Mesodermal cell (in vitro differentiated cells): ENCODE measurements at regions not wholly inside any gene's neighbourhood (a gene's known extent, or its start where the extent isn't known, plus 50 kb on each side); places are given as distances from the start of the nearest gene placed in this dataset.

Source experiments
- H3K27ac ChIP-seq: 2 replicates; pipeline ENCODE4 v1.7.0; 2013; ENCODE audit warnings: mild to moderate bottlenecking, low read depth, low read length, moderate library complexity; ENCODE audit not compliant: severe bottlenecking
- H3K36me3 ChIP-seq: 2 replicates; pipeline ENCODE4 v1.7.1; 2013; ENCODE audit warnings: mild to moderate bottlenecking, low read length, moderate library complexity; ENCODE audit not compliant: control insufficient read depth, insufficient read depth
- H3K4me1 ChIP-seq: one replicate; pipeline ENCODE4 v1.7.1; 2013; ENCODE audit warnings: mild to moderate bottlenecking, low read length; ENCODE audit not compliant: insufficient read depth, control insufficient read depth, poor library complexity, severe bottlenecking
- H3K4me3 ChIP-seq: 2 replicates; pipeline ENCODE4 v1.7.0; 2013; ENCODE audit warnings: low read length, control low read depth, mild to moderate bottlenecking; ENCODE audit not compliant: insufficient read depth, poor library complexity, severe bottlenecking; ENCODE audit errors: extremely low read depth
- H3K9me3 ChIP-seq: 2 replicates; pipeline ENCODE4 v1.7.1; 2013; ENCODE audit warnings: mild to moderate bottlenecking, low read length, moderate library complexity; ENCODE audit not compliant: control insufficient read depth
- WGBS, 2 experiments: methylation state at CpG; one replicate each; pipeline ENCODE4 v1.1.5; 2013; ENCODE audit warnings: missing lambda C conversion rate in 2 of 2; ENCODE audit not compliant: insufficient coverage in 2 of 2; 5-methylcytosine and 5-hydroxymethylcytosine counted together

DNA sequence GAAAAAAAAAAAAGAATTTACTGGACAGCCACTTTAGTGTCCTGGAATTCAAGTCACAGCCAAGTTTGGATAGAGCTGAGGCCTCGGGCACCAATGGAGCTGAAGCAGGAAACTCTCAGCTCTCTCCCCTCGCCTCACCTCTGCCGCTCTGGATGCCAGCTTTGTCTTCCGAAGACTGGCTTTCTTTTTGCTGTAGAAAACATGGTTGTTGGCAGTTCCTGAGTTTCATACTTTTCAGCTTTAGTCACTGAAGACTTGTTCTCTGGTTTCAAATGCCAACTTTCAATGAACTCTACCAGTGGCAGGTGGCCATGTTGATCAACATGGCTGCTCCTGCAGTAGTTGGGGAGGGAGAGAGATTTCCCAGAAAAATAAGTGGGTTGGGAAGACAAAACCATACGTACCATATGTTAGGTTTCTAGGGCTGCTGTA lies 142.2 kb downstream of the SNX18 start:
- H3K9me3 ChIP-seq = no peaks in the 10 kb centered on the region
- no peaks in the 10 kb centered on the region for H3K36me3 ChIP-seq
- H3K4me1 ChIP-seq = no peaks in the 10 kb centered on the region
- WGBS, 2 experiments = 92 to 97% methylated on average over 4 of the region's 5 CpGs
- H3K27ac ChIP-seq = no peak overlapping the region
- no peak overlapping the region for H3K4me3 ChIP-seq

- no peak overlapping the region for H3K27ac ChIP-seq
- WGBS, 2 experiments = 39 to 67% methylated on average over 1 to 2 of the region's 3 CpGs
- no peaks in the 10 kb centered on the region for H3K4me1 ChIP-seq
- no peak overlapping the region for H3K4me3 ChIP-seq
- no peaks in the 10 kb centered on the region for H3K36me3 ChIP-seq
- no peaks in the 10 kb centered on the region for H3K9me3 ChIP-seq
Observed at GRCh38 chr5:54658010-54658409, 140.5 kb downstream of the SNX18 start.

GRCh38 chr5:54656261-54656728 lies 138.7 kb downstream of the SNX18 start:
- WGBS, 2 experiments = 82% methylated on average over 2 of the region's 2 CpGs; no CpG with 5 or more reads in 1 of the 2 experiments

DNA sequence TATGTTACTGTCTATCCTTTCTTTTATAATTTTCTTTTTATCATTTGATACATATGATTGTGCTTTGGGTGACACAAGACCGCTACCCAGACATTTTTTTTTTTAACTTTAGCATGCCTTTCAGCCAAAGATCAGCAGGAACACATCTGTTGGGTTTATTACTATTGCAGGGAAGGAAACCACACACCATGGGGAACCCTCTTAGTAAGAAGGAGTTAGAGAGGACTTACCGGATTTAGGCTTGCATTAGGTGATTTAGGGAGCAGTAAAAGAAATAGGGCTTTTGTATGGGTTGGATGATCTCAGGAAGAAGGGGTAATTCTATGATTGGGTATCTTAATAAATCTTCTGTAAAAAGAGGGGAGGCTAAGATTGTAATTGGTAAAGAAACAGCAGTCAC lies 138.2 kb downstream of the SNX18 start:
- Histone ChIP-seq H3K4me3 (no peak overlapping the region), H3K36me3 (no peaks in the 10 kb centered on the region), H3K9me3 (no peaks in the 10 kb centered on the region), H3K27ac (no peak overlapping the region), H3K4me1 (no peaks in the 10 kb centered on the region)
- 100% methylated on average over 1 of the region's 2 CpGs for WGBS, 2 experiments

More at GRCh38 chr5:54656261-54656728, 138.7 kb downstream of the SNX18 start:
- Histone ChIP-seq H3K4me1 (no peaks in the 10 kb centered on the region), H3K9me3 (no peaks in the 10 kb centered on the region), H3K27ac (no peak overlapping the region), H3K36me3 (no peaks in the 10 kb centered on the region), H3K4me3 (no peak overlapping the region)

DNA sequence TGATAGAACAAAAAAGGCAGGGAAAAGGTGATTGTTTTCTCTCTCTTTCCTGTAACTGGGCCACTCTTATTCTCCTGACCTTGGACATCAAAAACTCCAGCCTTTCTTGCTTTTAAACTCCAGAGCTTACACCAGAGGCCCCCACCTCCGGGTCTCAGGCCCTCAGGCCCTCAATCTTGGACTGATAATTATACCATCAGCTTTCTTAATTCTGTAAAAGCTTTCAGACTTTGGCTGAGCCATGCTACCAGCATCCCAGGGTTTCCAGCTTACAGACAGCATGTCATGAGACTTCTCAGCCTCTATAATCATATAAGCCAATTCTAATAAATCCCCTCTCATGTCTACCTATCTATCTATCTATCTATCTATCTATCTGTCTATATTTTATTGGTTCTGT lies 137.7 kb downstream of the SNX18 start:
- H3K9me3 ChIP-seq = no peaks in the 10 kb centered on the region
- no peak overlapping the region for H3K4me3 ChIP-seq
- 80% methylated on average over 1 of the region's 1 CpG for WGBS, 2 experiments
- no peaks in the 10 kb centered on the region for H3K4me1 ChIP-seq
- H3K27ac ChIP-seq = no peak overlapping the region
- H3K36me3 ChIP-seq = no peaks in the 10 kb centered on the region

DNA sequence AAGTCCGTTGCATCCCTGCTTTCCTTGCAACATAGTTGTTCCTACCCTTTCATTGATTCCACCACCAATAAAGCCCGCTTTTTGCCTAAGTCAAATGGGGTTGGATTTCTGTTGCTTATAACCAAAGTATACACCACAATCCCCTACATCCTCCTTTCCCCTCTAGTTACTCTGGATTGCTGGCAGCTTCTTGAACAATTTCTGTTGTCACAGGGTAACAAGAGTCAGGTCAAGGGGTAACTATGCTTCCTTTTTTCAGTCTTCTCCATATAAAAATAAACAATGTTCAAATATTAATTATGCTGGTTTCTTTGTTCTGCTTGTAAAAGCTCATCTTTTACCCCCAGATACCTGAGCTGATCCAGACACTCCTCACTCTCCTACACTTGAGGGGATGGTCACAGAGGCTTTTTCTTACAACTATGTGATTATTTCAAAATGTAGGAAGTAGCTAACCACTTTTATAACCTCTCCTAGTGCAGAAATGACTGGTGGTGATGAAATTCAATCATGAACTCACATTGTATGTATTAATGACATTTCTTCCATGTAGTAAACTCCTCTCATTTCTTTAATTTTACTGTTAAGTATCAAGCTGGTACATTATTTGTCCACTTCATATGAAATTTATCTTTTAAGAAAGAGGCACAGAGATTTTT lies 136.5 kb downstream of the SNX18 start:
- no CpG with 5 or more reads among the region's 2 CpGs for WGBS, 2 experiments
- no peaks in the 10 kb centered on the region for H3K36me3 ChIP-seq
- no peak overlapping the region for H3K4me3 ChIP-seq
- no peak overlapping the region for H3K27ac ChIP-seq
- no peaks in the 10 kb centered on the region for H3K9me3 ChIP-seq
- H3K4me1 ChIP-seq = no peaks in the 10 kb centered on the region

GRCh38 chr5:54651482-54652076 lies 134.0 kb downstream of the SNX18 start:
- WGBS, 2 experiments = 96 to 97% methylated on average over 4 of the region's 6 CpGs
- Histone ChIP-seq H3K36me3 (no peaks in the 10 kb centered on the region), H3K9me3 (peaks cover 3% of the 10 kb centered on the region), H3K27ac (no peak overlapping the region), H3K4me3 (no peak overlapping the region), H3K4me1 (peaks cover 3% of the 10 kb centered on the region)

GRCh38 chr5:54649041-54649504 lies 131.5 kb downstream of the SNX18 start:
- no peak overlapping the region for H3K4me3 ChIP-seq
- WGBS, 2 experiments = 93 to 94% methylated on average over 27 of the region's 32 CpGs
- peaks cover 3% of the 10 kb centered on the region for H3K9me3 ChIP-seq
- no peaks in the 10 kb centered on the region for H3K36me3 ChIP-seq
- no peak overlapping the region for H3K27ac ChIP-seq
- H3K4me1 ChIP-seq = peaks cover 4% of the 10 kb centered on the region

- H3K4me1 ChIP-seq = peaks cover 10% of the 10 kb centered on the region
- H3K27ac ChIP-seq = peak overlapping the region; percentile 16
- WGBS, 2 experiments = 51 to 70% methylated on average over 13 of the region's 14 CpGs
- peaks cover 3% of the 10 kb centered on the region for H3K9me3 ChIP-seq
- no peak overlapping the region for H3K4me3 ChIP-seq
- no peaks in the 10 kb centered on the region for H3K36me3 ChIP-seq
Observed at GRCh38 chr5:54646356-54647101, 129.0 kb downstream of the SNX18 start.

DNA sequence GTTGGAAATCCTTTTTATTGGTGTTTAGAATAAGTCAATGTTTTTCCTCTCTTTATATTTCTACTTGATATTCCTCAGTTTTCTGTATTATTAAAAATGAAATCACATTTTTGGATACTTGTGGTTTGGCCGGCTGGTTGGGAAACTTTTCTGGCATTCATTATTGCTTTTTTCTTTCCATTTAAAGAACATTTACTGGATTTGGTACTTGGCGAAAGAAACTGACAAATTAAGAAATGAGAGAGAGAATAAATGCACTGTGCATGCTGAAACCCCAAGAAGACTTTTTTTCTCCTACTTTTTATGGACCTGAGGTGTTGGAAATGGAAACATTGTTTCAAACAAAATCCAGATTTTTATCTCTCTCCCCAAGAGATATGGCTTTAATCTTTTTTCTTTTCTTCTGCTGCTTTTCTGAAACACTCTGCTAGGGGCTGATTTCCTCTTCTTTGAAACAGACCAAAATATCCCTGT lies 128.4 kb downstream of the SNX18 start:
- Histone ChIP-seq H3K4me3 (no peak overlapping the region), H3K9me3 (peaks cover 3% of the 10 kb centered on the region), H3K27ac (no peak overlapping the region), H3K36me3 (no peaks in the 10 kb centered on the region), H3K4me1 (peaks cover 10% of the 10 kb centered on the region)
- no CpG with 5 or more reads among the region's 2 CpGs for WGBS, 2 experiments
